HG02840 (cell line): ENCODE measurements at regions not wholly inside any gene's neighbourhood (a gene's known extent, or its start where the extent isn't known, plus 50 kb on each side); places are given as distances from the start of the nearest gene placed in this dataset.

ENCODE experiments used
- ATAC-seq: cut with Tn5 transposase; IDR thresholded peaks from one replicate; pipeline ENCODE4 v1.9.1; 2021; ENCODE audit warnings: mild to moderate bottlenecking, moderate library complexity, moderate number of reproducible peaks; ENCODE audit not compliant: unreplicated experiment, low FRiP score

DNA sequence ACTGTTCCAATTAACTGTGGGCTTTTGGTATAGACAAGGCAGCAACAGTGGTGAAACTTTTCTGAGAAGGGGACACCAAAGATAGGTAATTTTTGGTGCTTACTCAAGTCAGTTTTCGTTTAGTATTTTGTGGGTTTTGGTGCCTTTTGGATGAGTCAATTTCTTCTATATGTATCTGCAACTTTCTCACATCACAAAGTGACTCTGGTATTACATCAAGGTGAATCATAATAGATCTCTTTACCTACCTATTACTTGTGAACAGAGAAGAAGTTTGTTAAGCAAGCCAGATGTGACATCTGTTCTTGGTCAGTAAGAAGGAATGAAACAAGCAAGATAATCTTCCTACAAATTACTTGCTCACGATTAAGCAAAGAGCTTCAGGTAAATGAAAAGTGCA is 732.4 kb upstream of the DPPA4 start:
- no peak for ATAC-seq

DNA sequence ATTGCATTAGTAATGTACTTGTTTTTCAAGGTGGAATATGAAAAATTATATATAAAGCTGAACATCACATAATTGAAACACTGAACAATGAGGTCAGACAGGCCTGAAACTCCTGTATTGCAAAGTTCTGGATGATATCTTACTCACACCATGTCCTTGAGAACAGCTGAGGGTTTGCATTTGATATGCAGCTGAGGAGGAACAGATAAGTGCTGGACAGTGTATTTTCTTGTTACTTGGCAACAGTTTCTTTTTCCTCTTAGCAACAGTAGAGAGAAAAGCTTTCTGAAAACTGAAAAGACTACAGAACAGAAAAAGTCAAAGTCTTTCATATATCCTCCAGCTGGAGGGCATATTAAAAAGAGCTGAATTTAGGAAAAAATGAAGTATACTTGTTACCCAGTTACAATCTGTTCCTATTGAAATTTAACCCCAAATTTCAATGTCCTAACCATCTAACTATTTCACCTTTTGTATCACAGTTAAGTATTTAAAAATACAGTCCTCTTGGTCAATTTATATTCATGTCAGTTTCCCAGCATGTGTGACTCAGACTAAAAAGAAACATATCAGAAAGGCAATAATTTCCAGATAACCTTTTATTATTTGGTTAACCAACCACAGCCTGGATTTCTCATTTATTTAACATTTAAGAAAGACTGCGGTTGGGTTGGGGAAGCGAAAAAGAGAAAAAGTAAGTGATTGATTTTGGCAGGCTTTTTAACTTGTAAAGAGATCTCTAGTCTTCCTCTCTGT is 733.0 kb upstream of the DPPA4 start:
- no peak for ATAC-seq

DNA sequence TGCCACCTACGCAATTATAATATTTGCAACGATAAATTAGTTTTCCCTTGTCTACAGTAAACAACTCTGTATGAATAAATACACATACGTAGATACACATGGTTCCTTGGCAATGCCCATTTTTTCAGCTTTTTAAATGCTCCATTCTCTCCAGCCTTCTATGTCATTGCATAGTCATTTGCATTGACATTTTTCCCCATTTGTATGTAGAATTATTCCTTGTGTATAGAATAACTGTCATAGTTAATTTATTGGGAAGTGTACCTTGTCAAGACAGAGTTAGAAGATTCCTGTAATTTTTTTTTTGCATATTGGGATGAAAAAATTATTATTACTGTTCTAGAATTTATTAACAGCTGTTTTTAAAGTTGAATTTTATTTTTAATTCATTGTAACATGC is 736.7 kb upstream of the DPPA4 start:
- no peak for ATAC-seq

DNA sequence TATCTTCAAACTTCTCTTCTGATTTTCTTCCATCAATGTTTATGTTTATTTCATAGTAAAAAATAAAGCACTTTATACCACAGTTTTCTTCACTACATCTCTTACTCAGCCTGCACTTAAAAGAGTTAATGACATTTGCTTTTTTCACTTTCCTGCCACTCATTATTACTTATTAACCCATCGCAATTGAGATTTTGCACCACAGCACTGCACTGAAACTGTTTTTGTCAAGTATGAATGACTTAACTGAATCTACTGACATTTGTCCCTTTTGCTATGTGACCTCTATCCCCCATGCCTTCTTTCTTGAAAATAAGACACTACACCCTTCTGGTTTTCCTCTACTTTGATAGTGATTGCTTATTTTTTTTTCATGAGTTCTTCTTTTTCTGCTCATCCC is 739.7 kb upstream of the DPPA4 start:
- no peak for ATAC-seq

GRCh38 chr3:110093411-110093810 is 756.1 kb upstream of the DPPA4 start:
- ATAC-seq, result no peak

- ATAC-seq, result no peak
Observed at GRCh38 chr3:110093812-110094401, 756.6 kb upstream of the DPPA4 start.

DNA sequence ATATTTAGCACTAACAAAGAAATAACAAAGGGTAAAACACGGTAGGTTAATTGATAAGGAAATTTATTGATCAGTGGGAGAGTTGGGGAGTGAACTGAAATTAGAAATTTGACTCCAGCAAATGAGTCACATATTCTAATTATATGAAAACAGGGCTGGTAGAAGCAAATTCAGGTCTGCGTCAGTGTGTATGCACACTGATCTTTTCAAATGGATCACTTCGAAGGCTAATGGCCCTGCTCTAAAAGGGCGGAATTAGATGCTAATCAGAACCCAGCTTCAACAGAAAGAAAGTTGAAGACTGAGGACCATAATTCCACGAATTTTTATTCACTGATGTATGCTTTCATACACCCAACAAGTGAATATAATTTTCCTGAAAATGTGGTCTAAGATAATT is 762.4 kb upstream of the DPPA4 start:
- ATAC-seq, result no peak

GRCh38 chr3:110101361-110101760 is 764.0 kb upstream of the DPPA4 start:
- no peak for ATAC-seq

DNA sequence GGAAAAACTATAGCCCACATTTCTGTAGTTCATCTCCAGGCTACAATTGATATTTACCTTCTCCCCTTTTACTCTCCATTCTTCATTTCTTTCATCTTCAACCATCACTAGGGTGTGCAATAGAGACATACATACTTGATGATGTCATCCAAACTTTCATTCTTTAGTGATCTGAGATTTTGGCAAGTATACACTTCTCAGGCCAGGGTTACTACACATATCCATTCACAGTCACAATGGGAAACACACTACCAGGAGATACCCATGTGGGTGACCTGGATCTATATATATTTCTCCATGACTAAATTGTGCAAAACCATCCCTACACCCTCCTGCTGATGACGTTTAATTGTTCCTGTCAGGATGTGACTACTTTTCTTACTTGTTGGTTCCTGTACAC is 769.5 kb upstream of the DPPA4 start:
- no peak for ATAC-seq

DNA sequence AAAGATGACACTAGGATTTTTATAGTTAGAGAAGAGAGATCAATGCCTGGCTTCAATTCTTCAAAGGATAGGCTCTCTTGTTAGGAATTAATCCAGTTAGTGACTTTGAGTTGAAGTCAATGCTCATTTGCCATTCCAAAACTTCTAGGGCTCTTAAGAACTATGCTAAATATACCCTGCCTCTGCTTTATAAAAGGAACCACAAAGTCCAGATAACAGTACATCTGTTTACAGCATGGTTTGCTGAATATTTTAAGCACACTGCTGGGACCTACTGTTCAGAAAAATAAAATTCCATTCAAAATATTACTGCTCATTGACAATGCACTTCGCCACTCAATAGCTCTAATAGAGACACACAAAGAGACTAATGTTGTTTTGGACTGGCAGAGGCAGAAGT is 786.6 kb upstream of the DPPA4 start:
- no peak for ATAC-seq

- ATAC-seq, result no peak
Observed at GRCh38 chr3:110126065-110126464, 788.7 kb upstream of the DPPA4 start.

DNA sequence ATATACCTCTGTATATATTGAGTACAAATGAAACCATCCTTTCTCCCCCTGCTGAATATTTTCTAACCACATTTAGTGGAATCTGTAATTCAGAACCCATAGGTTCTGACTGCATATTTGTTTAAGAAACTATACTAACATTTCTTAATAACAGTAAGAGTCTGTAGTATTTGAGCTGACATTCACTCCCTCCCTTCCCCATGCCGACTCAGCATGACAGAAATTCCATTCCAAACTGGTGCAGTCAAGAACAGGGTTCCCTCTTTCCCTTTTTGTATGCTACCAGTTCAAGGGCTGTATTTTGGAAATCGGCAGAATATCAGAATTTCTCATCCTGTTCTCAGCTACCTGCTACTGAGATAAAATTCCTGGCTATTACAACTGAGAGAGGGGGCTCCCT is 796.6 kb upstream of the DPPA4 start:
- no peak for ATAC-seq

DNA sequence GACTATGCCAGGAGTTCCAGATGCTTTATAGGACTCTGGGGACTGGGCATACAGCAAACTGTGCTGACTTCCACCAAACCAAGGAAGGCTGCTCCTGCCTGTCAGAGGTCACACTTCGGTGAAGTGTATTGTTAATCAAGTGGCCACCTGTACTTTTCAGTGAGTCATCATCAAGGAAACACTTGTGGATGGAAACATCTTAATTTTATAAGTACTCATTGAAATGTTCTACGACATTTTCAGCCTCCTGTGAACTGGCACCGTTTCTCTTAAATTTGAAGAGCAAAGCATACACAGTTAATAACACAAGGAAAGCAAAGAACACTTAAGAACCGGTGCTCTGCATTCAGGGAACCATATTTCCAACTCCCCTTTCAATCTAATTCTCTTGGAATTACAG is 801.7 kb upstream of the DPPA4 start:
- ATAC-seq, result no peak

- no peak for ATAC-seq
Observed at GRCh38 chr3:110139821-110140220, 802.5 kb upstream of the DPPA4 start.

- ATAC-seq, result no peak
Observed at GRCh38 chr3:110149763-110150162, 812.4 kb upstream of the DPPA4 start.

DNA sequence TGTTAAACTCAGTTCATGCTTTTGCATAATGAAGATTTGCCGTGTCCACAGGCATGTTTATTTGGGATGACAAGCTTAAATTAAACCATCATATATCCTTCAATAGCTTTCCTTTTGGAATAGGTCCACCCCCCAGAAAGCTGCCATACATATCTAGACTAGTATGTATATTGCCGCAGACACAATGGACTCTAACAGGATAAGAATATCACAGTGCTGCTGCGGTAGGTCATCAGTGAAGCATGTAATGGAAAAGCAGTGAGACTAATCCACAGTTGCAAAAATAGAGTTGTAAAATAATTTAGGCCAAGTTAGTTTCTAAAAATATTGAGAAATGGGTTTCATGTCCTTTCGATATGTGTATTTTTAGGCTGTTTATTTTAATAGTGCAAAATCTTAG is 819.9 kb upstream of the DPPA4 start:
- ATAC-seq, result no peak

- ATAC-seq, result no peak
Observed at GRCh38 chr3:110164632-110165369, 827.5 kb upstream of the DPPA4 start.

DNA sequence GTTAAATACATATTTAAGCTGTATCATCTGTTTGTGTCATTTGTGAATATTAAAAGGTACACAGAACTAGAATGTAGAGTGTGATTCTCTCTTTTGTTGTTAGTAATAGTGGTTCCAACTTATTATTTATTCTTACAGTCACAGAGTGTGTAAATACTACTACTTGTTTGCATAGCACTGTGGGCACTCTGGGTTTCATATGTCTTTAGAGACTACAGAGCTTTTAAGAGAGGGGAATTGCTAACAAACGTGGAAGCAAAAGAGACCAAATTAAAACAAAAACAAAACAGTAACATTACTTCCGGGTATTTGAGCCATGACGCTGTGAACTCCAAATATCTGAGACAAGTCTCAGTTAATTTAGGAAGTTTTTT is 828.0 kb upstream of the DPPA4 start:
- no peak for ATAC-seq

GRCh38 chr3:110165753-110166152 is 828.4 kb upstream of the DPPA4 start:
- ATAC-seq, result no peak

GRCh38 chr3:110166791-110167190 is 829.4 kb upstream of the DPPA4 start:
- no peak for ATAC-seq

GRCh38 chr3:110174908-110175307 is 837.6 kb upstream of the DPPA4 start:
- ATAC-seq, result no peak

GRCh38 chr3:110178965-110179364 is 841.6 kb upstream of the DPPA4 start:
- no peak for ATAC-seq
